Smooth muscle cell (in vitro differentiated cells): ENCODE measurements at regions not wholly inside any gene's neighbourhood (a gene's known extent, or its start where the extent isn't known, plus 50 kb on each side); places are given as distances from the start of the nearest gene placed in this dataset.

Source experiments
- DNase-seq: peaks from one replicate; lab custom pipeline; 2025; ENCODE audit not compliant: unreplicated experiment; lab: John Stamatoyannopoulos, UW
- H2AFZ ChIP-seq: fragments of 200-600 bp; sonication (generic); 2 replicates; pipeline ENCODE4 v1.6.0; 2016; ENCODE audit warnings: antibody characterized with exemption, low read depth, mild to moderate bottlenecking
- H3F3A ChIP-seq: fragments of 200-600 bp; sonication (generic); 2 replicates; pipeline ENCODE4 v1.6.0; 2017; ENCODE audit warnings: antibody characterized with exemption, low read depth
- H3K27ac ChIP-seq: fragments of 200-600 bp; sonication (generic); 2 replicates; pipeline ENCODE4 v1.5.1; 2016; ENCODE audit warnings: low read depth, mild to moderate bottlenecking
- H3K27me3 ChIP-seq: fragments of 200-600 bp; sonication (generic); 2 replicates; pipeline ENCODE4 v1.6.1; 2016; ENCODE audit warnings: low read depth, mild to moderate bottlenecking
- H3K36me3 ChIP-seq: fragments of 200-600 bp; sonication (generic); 2 replicates; pipeline ENCODE4 v1.5.1; 2016; ENCODE audit warnings: low read depth
- H3K4me1 ChIP-seq: fragments of 200-600 bp; sonication (generic); 2 replicates; pipeline ENCODE4 v1.5.1; 2016; ENCODE audit warnings: low read depth
- H3K4me2 ChIP-seq: fragments of 200-600 bp; sonication (generic); 2 replicates; pipeline ENCODE4 v1.6.0; 2016; ENCODE audit warnings: mild to moderate bottlenecking
- H3K4me3 ChIP-seq: fragments of 200-600 bp; sonication (generic); 2 replicates; pipeline ENCODE4 v1.5.1; 2016; ENCODE audit warnings: mild to moderate bottlenecking
- H3K79me2 ChIP-seq: fragments of 200-600 bp; sonication (generic); 2 replicates; pipeline ENCODE4 v1.6.0; 2016; ENCODE audit warnings: low read depth, mild to moderate bottlenecking
- H3K9ac ChIP-seq: fragments of 200-600 bp; sonication (generic); 2 replicates; pipeline ENCODE4 v1.6.0; 2016; ENCODE audit warnings: low read depth
- H3K9me3 ChIP-seq: fragments of 200-600 bp; sonication (generic); replicated peaks from 2 replicates; pipeline ENCODE4 v1.5.1; 2016; ENCODE audit warnings: low read depth
- H4K20me1 ChIP-seq: fragments of 200-600 bp; sonication (generic); 2 replicates; pipeline ENCODE4 v1.6.0; 2016; ENCODE audit warnings: low read depth
- WGBS: methylation state at CpG from one replicate; pipeline ENCODE4 v1.1.7; 2016; ENCODE audit warnings: low lambda C conversion rate; 5-methylcytosine and 5-hydroxymethylcytosine counted together
- TF ChIP-seq, protein P1 (sequence below): fragments of 200-600 bp; sonication (generic); IDR thresholded peaks from 2 replicates; pipeline ENCODE4 v1.5.1; 2017; ENCODE audit warnings: borderline replicate concordance, mild to moderate bottlenecking, antibody characterized with exemption; ENCODE audit not compliant: insufficient read depth, poor library complexity, severe bottlenecking

DNA sequence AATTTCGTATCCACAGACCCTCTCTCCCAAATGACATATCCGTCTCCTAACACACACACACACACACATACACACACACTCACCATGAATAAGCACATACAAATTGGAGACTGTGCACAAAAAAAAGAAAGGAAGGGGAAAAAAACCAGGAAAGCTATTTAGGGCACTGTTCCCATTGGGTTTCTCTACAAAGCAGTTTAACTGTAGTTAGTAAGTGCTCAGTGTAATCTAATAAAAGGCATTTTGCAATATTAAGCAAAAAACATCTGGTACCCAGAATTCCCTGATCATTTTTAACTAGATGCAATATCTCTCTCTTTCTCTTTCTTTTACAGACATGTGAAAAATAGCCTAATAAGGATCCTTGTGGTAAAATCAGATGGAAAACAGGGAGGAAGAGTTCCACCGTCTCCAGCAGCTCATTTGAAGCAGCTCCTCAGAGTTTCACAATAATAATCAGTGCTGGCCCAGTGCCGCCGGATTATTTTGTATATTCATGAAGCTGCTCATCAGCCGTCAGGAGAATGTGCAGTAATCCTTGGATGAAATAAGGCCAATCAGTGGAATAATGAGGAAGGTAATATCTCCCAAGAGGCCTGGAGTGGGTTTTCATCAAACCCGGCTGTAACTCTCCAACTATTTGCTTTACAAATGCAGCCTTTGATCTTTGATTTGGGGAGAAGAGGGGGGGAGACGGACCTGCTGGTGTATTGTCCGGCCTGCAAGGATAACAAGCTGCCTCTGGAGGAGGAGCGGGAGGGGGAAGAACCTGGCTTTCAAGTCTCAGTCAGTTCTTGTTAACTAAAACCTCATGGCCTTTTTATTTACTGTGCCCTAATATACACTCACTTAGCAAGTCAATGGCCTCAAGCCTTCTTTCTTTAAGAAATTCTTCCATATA is 227.6 kb upstream of the SMIM21 start:
- no peaks in the 10 kb centered on the region for H3K9me3 ChIP-seq
- no peaks in the 10 kb centered on the region for H3F3A ChIP-seq
- TF ChIP-seq, protein P1, sequence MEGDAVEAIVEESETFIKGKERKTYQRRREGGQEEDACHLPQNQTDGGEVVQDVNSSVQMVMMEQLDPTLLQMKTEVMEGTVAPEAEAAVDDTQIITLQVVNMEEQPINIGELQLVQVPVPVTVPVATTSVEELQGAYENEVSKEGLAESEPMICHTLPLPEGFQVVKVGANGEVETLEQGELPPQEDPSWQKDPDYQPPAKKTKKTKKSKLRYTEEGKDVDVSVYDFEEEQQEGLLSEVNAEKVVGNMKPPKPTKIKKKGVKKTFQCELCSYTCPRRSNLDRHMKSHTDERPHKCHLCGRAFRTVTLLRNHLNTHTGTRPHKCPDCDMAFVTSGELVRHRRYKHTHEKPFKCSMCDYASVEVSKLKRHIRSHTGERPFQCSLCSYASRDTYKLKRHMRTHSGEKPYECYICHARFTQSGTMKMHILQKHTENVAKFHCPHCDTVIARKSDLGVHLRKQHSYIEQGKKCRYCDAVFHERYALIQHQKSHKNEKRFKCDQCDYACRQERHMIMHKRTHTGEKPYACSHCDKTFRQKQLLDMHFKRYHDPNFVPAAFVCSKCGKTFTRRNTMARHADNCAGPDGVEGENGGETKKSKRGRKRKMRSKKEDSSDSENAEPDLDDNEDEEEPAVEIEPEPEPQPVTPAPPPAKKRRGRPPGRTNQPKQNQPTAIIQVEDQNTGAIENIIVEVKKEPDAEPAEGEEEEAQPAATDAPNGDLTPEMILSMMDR, result no peak
- no peaks in the 10 kb centered on the region for H3K79me2 ChIP-seq
- no peak for DNase-seq
- H3K27ac ChIP-seq, result peak overlapping the region; percentile 23
- WGBS, result 45% methylated on average over 10 of the region's 10 CpGs
- peak overlapping the region; percentile 75 for H2AFZ ChIP-seq
- no peaks in the 10 kb centered on the region for H3K27me3 ChIP-seq
- H3K9ac ChIP-seq, result no peak overlapping the region
- no peak overlapping the region for H3K4me3 ChIP-seq
- H3K36me3 ChIP-seq, result no peaks in the 10 kb centered on the region
- no peaks in the 10 kb centered on the region for H4K20me1 ChIP-seq
- peaks cover 21% of the 10 kb centered on the region for H3K4me1 ChIP-seq
- peak overlapping the region; percentile 72 for H3K4me2 ChIP-seq

DNA sequence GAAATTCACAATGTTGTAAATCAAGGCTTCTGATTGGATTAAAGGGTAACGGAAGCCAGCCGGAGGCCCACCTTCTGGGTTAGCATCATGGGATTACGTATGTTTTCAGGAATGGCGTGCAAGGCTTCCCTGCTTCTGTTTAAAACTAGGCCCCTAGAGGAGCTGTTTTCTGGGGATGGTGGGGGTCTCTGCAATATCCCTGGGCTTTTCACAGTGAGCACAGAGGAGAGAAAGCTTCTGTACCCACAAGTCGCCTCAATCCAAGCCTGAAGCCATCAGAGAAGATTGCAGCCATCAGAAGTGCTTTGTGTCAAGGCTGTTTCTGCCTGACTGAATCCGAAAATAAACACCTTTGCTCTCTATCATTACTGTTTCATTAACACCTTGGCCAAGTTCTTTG is 226.9 kb upstream of the SMIM21 start:
- Histone ChIP-seq H2AFZ (peak overlapping the region; percentile 75), H3K4me2 (peak overlapping the region; percentile 72), H3K27ac (no peak overlapping the region), H3K9me3 (no peaks in the 10 kb centered on the region), H4K20me1 (no peaks in the 10 kb centered on the region), H3K4me3 (no peak overlapping the region), H3F3A (no peaks in the 10 kb centered on the region), H3K36me3 (no peaks in the 10 kb centered on the region), H3K9ac (no peak overlapping the region), H3K27me3 (no peaks in the 10 kb centered on the region), H3K4me1 (peaks cover 21% of the 10 kb centered on the region), H3K79me2 (no peaks in the 10 kb centered on the region)
- TF ChIP-seq, protein P1, result no peak
- no peak for DNase-seq
- 78% methylated on average over 6 of the region's 6 CpGs for WGBS

DNA sequence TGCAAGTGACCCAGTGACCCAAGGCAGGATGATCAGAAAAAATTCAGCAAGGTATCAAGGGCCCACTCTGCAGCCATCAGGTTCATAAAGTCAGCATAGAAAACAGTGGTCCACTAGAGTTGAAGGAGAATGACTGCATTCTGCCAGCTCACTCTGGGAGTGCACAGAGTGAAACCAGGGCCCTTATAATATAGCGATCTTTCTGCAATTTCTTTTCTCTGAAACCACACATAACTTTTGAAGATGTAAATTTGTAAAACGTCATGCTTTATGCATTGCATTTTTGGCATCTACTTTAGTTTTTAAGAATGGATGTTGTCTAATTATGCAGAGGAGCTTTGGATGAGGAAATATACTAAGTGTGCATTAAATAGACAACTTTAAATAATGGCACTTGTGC is 225.0 kb upstream of the SMIM21 start:
- H3F3A ChIP-seq, result no peaks in the 10 kb centered on the region
- H3K4me1 ChIP-seq, result peaks cover 21% of the 10 kb centered on the region
- 81% methylated on average over 2 of the region's 2 CpGs for WGBS

More for the DNA sequence above, 225.0 kb upstream of the SMIM21 start:
- Histone ChIP-seq H3K9ac (no peak overlapping the region), H3K4me2 (no peak overlapping the region), H4K20me1 (no peaks in the 10 kb centered on the region), H3K4me3 (no peak overlapping the region), H2AFZ (no peak overlapping the region), H3K27ac (no peak overlapping the region), H3K79me2 (no peaks in the 10 kb centered on the region), H3K36me3 (no peaks in the 10 kb centered on the region), H3K9me3 (no peaks in the 10 kb centered on the region), H3K27me3 (no peaks in the 10 kb centered on the region)
- DNase-seq, result no peak
- TF ChIP-seq, protein P1, result no peak
